ENCODE measurements at regions not wholly inside any gene's neighbourhood (a gene's known extent, or its start where the extent isn't known, plus 50 kb on each side); places are given as distances from the start of the nearest gene placed in this dataset.

GRCh38 chr6:134822920-134823709, 126.8 kb downstream of the ALDH8A1 start:
- POLR2A ChIA-PET = interaction anchor here (0.6 to 0.8 kb wide), 2 partner anchors 649 to 651 kb away, joined by 3 to 5 read pairs; no protein-coding TSS in a partner anchor

More at GRCh38 chr6:134822920-134823709, 126.8 kb downstream of the ALDH8A1 start:
- Histone ChIP-seq H3K27me3 (ENCODE audit: control insufficient read depth in 2 of 2, insufficient read depth in 2 of 2, low read length in 2 of 2) (no peaks in the 10 kb centered on the region), H4K20me1 (replicated peaks; ENCODE audit: control insufficient read depth, extremely low read depth, insufficient read depth, low read length) (no peaks in the 10 kb centered on the region), H3K4me3 (replicated peaks in 1 of 3; ENCODE audit: insufficient read depth in 1 of 3, low read depth in 1 of 3, low read length in 3 of 3) (no peak overlapping the region), H3K36me3 (ENCODE audit: control insufficient read depth in 2 of 2, extremely low read depth in 1 of 2, insufficient read depth in 2 of 2, low read length in 2 of 2) (no peaks in the 10 kb centered on the region), H3K9me3 (replicated peaks; ENCODE audit: control insufficient read depth, insufficient read depth, low read length) (no peaks in the 10 kb centered on the region), H3K27ac (ENCODE audit: insufficient read depth, low read depth, low read length) (no peak overlapping the region), H3K79me2 (ENCODE audit: control insufficient read depth, insufficient read depth, low read length) (no peaks in the 10 kb centered on the region), H3K9ac (replicated peaks; ENCODE audit: extremely low read depth, insufficient read depth, low read length) (no peak overlapping the region), H3K4me1 (ENCODE audit: control insufficient read depth, extremely low read depth, insufficient read depth, low read length) (no peaks in the 10 kb centered on the region), H3K4me2 (ENCODE audit: insufficient read depth, low read length) (no peak overlapping the region), H2AFZ (ENCODE audit: low read depth, low read length) (no peak overlapping the region), H3K9me1 (replicated peaks; ENCODE audit: control insufficient read depth, extremely low read depth, insufficient read depth, low read length) (no peaks in the 10 kb centered on the region)
- CTCF ChIA-PET = interaction anchor here (0.5 to 6.3 kb wide), 63 partner anchors 9 to 899 kb away, joined by 3 to 114 read pairs (median 4); partner anchors contain the start of gene SGK1
- DNase-seq (ENCODE audit: low read depth, low spot score) (peak; percentile 84), FAIRE-seq (peak; percentile 91)
- BruUV-seq (replicated peaks) = no TSS peak
- dilution Hi-C loops (cut with MboI; ENCODE audit: extremely low pct_ligation_motif_present, low sequenced_read_pairs) (no loop called here), intact Hi-C loops (cut with micrococcal nuclease) (loop anchor here (1.0 to 10.0 kb wide), 14 partner anchors 60 to 712 kb away; no protein-coding TSS in a partner anchor)
- TF ChIP-seq FOS (IDR thresholded peaks at IDR 0.05; ENCODE audit: borderline replicate concordance, insufficient read depth, low read length) = no peak
- TF ChIP-seq JUN (IDR thresholded peaks at IDR 0.05; ENCODE audit: borderline replicate concordance, insufficient read depth, insufficient read length, low read depth) = no peak
- no peak for TF ChIP-seq GATA2 (IDR thresholded peaks at IDR 0.05; ENCODE audit: insufficient read depth, insufficient read length, low read depth, low read length)
- peak; percentile 85 to 88 for TF ChIP-seq CTCF (IDR thresholded peaks at IDR 0.05; ENCODE audit: extremely low read depth in 1 of 2, insufficient read depth in 1 of 2, low read depth in 1 of 2, low read length in 2 of 2)
- TF ChIP-seq MYC (IDR thresholded peaks at IDR 0.05; ENCODE audit: low read depth, low read length) = no peak
- TF ChIP-seq POLR2AphosphoS5 (IDR thresholded peaks at IDR 0.05; ENCODE audit: insufficient read depth, low read depth, low read length) = no peak

Measured in endothelial cell of umbilical vein (primary cell).